ENCODE measurements at regions not wholly inside any gene's neighbourhood (a gene's known extent, or its start where the extent isn't known, plus 50 kb on each side); places are given as distances from the start of the nearest gene placed in this dataset.

DNA sequence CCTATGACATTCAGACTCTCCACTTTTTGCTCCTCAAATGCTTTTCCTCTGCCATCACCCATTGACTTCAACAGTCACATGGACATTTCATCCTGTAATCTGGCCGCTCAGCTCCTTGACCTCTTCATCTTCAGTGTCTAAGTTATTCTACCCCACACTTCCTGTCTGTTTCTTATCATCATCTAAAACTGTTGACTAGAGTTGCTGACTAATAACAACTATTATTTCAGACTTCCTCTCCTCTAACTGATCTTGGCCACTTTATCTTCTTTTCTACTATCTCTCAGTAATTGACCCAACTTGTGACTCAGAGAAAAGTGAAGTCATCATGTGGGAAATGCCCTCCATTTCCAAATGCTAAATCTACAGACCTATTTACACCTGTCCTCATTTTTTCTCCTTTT, 254.7 kb upstream of the TRPC7 start:
- in situ Hi-C loops (cut with MboI): no loop called here
- no peaks in the 10 kb centered on the region for H3K27me3 ChIP-seq (replicated peaks; ENCODE audit: insufficient read depth)
- TF ChIP-seq EZH2phosphoT487 (IDR thresholded peaks at IDR 0.05; ENCODE audit: insufficient read depth, low read depth): no peak
- TF ChIP-seq EZH2 (IDR thresholded peaks at IDR 0.05; ENCODE audit: insufficient read depth, poor library complexity, severe bottlenecking): no peak
- no peak overlapping the region for H3K4me2 ChIP-seq (ENCODE audit: unreplicated experiment)
- H4K20me1 ChIP-seq (ENCODE audit: insufficient read depth): no peaks in the 10 kb centered on the region
- no peak overlapping the region for H3K27ac ChIP-seq
- H3K9ac ChIP-seq: no peak overlapping the region
- no peaks in the 10 kb centered on the region for H3K9me2 ChIP-seq (ENCODE audit: insufficient read depth)
- H3K9me3 ChIP-seq (ENCODE audit: low read depth): no peaks in the 10 kb centered on the region
- no peaks in the 10 kb centered on the region for H3K79me2 ChIP-seq (ENCODE audit: insufficient read depth)
- H3K36me3 ChIP-seq (ENCODE audit: low read depth): no peaks in the 10 kb centered on the region
- H3F3A ChIP-seq (ENCODE audit: insufficient read depth): no peaks in the 10 kb centered on the region
- H3K4me1 ChIP-seq (ENCODE audit: insufficient read depth): no peaks in the 10 kb centered on the region
- no peak overlapping the region for H3K4me3 ChIP-seq
- DNase-seq: no peak
- no peak overlapping the region for H2AFZ ChIP-seq
- WGBS, 2 experiments (ENCODE audit: low coverage in 1 of 2, low lambda C conversion rate in 2 of 2, missing lambda C conversion rate in 2 of 2): 5 to 13% methylated on average over 1 of the region's 1 CpG

DNA sequence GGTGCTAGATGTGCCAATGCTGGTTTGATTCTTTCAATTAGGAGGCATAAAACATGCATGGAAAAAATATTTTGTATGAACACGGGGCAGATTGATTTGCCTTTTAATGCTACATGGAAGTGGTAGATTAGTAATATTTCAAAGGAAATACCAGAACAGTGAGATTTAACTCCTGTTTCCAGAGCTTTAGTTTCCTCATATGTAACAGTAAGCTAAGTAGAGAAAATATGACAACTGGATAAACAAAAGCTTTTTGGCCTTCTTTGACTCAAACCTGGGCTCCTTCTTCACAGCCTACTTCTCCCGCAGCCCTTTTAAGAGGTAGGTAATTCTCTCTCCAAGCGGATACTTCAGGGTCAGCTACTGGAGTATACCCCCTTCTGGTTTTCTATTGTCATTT, 254.2 kb upstream of the TRPC7 start:
- no peak for DNase-seq
- H3K27me3 ChIP-seq (replicated peaks; ENCODE audit: insufficient read depth): no peaks in the 10 kb centered on the region
- in situ Hi-C loops (cut with MboI): no loop called here
- H3K79me2 ChIP-seq (ENCODE audit: insufficient read depth): no peaks in the 10 kb centered on the region
- H3K4me3 ChIP-seq: no peak overlapping the region
- H3F3A ChIP-seq (ENCODE audit: insufficient read depth): no peaks in the 10 kb centered on the region
- H3K9me2 ChIP-seq (ENCODE audit: insufficient read depth): no peaks in the 10 kb centered on the region
- H4K20me1 ChIP-seq (ENCODE audit: insufficient read depth): no peaks in the 10 kb centered on the region
- no peaks in the 10 kb centered on the region for H3K9me3 ChIP-seq (ENCODE audit: low read depth)
- TF ChIP-seq EZH2phosphoT487 (IDR thresholded peaks at IDR 0.05; ENCODE audit: insufficient read depth, low read depth): no peak
- TF ChIP-seq EZH2 (IDR thresholded peaks at IDR 0.05; ENCODE audit: insufficient read depth, poor library complexity, severe bottlenecking): no peak
- 71 to 76% methylated on average over 3 of the region's 3 CpGs for WGBS, 2 experiments (ENCODE audit: low coverage in 1 of 2, low lambda C conversion rate in 2 of 2, missing lambda C conversion rate in 2 of 2)
- H2AFZ ChIP-seq: no peak overlapping the region
- H3K27ac ChIP-seq: no peak overlapping the region
- no peak overlapping the region for H3K9ac ChIP-seq
- H3K4me1 ChIP-seq (ENCODE audit: insufficient read depth): no peaks in the 10 kb centered on the region
- H3K4me2 ChIP-seq (ENCODE audit: unreplicated experiment): no peak overlapping the region
- no peaks in the 10 kb centered on the region for H3K36me3 ChIP-seq (ENCODE audit: low read depth)

DNA sequence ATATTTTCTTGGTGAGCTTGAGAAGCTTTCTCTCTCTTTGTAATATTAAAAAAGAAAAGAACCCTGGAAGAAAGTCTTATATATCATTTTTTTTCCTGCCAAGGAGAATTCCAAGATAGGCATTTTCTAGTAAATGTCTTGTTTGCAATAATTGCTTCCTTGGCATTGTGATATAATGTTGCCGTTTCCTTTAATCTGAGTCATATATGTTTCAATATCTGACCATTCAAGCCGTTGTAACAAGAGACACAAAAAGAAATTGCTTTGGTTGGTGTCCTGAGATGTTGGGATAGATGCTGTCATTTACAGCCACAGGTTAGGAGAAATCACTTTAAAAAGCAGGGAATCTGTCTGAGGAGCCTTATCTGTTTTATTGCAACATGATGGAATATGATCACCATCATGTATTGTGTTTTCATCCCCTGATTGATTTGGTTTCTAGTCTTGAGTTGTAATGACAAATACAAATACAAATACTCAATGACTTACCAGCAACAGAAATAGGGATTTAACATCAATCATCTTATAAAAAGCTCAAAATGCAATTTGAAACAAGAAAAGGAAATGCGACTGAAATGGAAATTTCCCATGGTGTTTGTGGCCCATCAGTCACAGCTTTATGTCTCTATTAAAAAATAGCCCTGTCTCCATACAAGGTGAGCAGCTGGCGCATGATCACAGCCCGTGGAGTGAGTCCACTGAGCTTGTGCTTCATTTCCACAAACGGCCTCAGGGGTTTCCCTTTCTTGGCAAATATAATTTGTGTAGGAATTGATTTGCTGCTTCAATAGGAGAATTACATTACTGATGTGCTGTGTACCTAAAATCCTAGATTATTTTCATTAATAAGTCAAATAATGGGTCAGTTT, 250.1 kb upstream of the TRPC7 start:
- no peak for DNase-seq
- Histone ChIP-seq H3K27ac (no peak overlapping the region), H3K4me3 (no peak overlapping the region), H3K27me3 (replicated peaks; ENCODE audit: insufficient read depth) (no peaks in the 10 kb centered on the region; the same call in 1 of the 2 replicates), H3K9me2 (ENCODE audit: insufficient read depth) (no peaks in the 10 kb centered on the region), H3K4me2 (ENCODE audit: unreplicated experiment) (no peak overlapping the region), H4K20me1 (ENCODE audit: insufficient read depth) (no peaks in the 10 kb centered on the region), H3K4me1 (ENCODE audit: insufficient read depth) (no peaks in the 10 kb centered on the region), H3K9me3 (ENCODE audit: low read depth) (no peaks in the 10 kb centered on the region), H3K79me2 (ENCODE audit: insufficient read depth) (no peaks in the 10 kb centered on the region), H3F3A (ENCODE audit: insufficient read depth) (no peaks in the 10 kb centered on the region), H3K36me3 (ENCODE audit: low read depth) (no peaks in the 10 kb centered on the region), H3K9ac (no peak overlapping the region), H2AFZ (no peak overlapping the region)
- in situ Hi-C loops (cut with MboI): no loop called here
- TF ChIP-seq EZH2phosphoT487 (IDR thresholded peaks at IDR 0.05; ENCODE audit: insufficient read depth, low read depth): no peak
- TF ChIP-seq EZH2 (IDR thresholded peaks at IDR 0.05; ENCODE audit: insufficient read depth, poor library complexity, severe bottlenecking): no peak
- WGBS, 2 experiments (ENCODE audit: low coverage in 1 of 2, low lambda C conversion rate in 2 of 2, missing lambda C conversion rate in 2 of 2): 44 to 50% methylated on average over 6 of the region's 6 CpGs

DNA sequence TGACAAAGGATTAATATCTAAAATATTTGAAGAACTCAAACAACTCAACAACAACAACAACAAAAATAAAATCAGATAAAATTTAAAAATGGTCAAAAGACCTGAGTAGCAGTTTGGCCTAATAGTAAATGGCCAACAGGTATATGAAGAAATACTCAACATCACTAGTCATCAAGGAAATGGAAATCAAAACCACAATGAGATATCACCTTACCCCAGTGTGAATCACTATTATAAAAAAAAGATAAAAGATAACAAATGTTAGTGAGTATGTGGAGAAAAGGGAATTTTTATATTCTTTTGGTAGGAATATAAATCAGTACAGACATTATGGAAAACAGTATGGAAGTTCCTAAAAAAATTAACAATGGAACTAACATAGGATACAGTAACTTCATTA, 247.9 kb upstream of the TRPC7 start:
- H3F3A ChIP-seq (ENCODE audit: insufficient read depth): no peaks in the 10 kb centered on the region
- no peak overlapping the region for H2AFZ ChIP-seq
- H3K9me3 ChIP-seq (ENCODE audit: low read depth): no peaks in the 10 kb centered on the region
- H3K36me3 ChIP-seq (ENCODE audit: low read depth): no peaks in the 10 kb centered on the region
- H3K9me2 ChIP-seq (ENCODE audit: insufficient read depth): no peaks in the 10 kb centered on the region
- H3K79me2 ChIP-seq (ENCODE audit: insufficient read depth): no peaks in the 10 kb centered on the region
- TF ChIP-seq EZH2phosphoT487 (IDR thresholded peaks at IDR 0.05; ENCODE audit: insufficient read depth, low read depth) (no peak), EZH2 (IDR thresholded peaks at IDR 0.05; ENCODE audit: insufficient read depth, poor library complexity, severe bottlenecking) (no peak)
- no peak for DNase-seq
- H4K20me1 ChIP-seq (ENCODE audit: insufficient read depth): no peaks in the 10 kb centered on the region
- in situ Hi-C loops (cut with MboI): no loop called here
- no peak overlapping the region for H3K9ac ChIP-seq
- no peak overlapping the region for H3K27ac ChIP-seq
- no peaks in the 10 kb centered on the region for H3K4me1 ChIP-seq (ENCODE audit: insufficient read depth)
- H3K4me3 ChIP-seq: no peak overlapping the region
- H3K27me3 ChIP-seq (replicated peaks; ENCODE audit: insufficient read depth): no peaks in the 10 kb centered on the region; the same call in 1 of the 2 replicates
- H3K4me2 ChIP-seq (ENCODE audit: unreplicated experiment): no peak overlapping the region
